ENCODE measurements at regions not wholly inside any gene's neighbourhood (a gene's known extent, or its start where the extent isn't known, plus 50 kb on each side); places are given as distances from the start of the nearest gene placed in this dataset.

GRCh38 chr9:29393064-29393463, 1819.8 kb upstream of the C9orf72 start:
- DNase-seq (no peak), ATAC-seq (no peak)
- Histone ChIP-seq H3K9me3 (peaks cover 0 to 21% (median 0%) of the 10 kb centered on the region in 11 donors), H3K4me1 (no peaks in the 10 kb centered on the region), H3K27me3 (no peaks in the 10 kb centered on the region), H3K4me3 (no peak overlapping the region), H3K36me3 (no peaks in the 10 kb centered on the region), H3K27ac (no peak overlapping the region)
- no peak for TF ChIP-seq CTCF (IDR thresholded peaks at IDR 0.05)
- 37 to 58% methylated on average over 2 of the region's 2 CpGs for WGBS, 2 donors
- intact Hi-C loops (cut with DNase I) = no loop called here

- TF ChIP-seq CTCF (IDR thresholded peaks at IDR 0.05) = no peak
- Histone ChIP-seq H3K4me3 (no peak overlapping the region), H3K27ac (no peak overlapping the region), H3K9me3 (peaks cover 0 to 18% (median 0%) of the 10 kb centered on the region in 11 donors), H3K4me1 (no peaks in the 10 kb centered on the region), H3K36me3 (no peaks in the 10 kb centered on the region), H3K27me3 (no peaks in the 10 kb centered on the region)
- 85% methylated on average over 1 of the region's 1 CpG for WGBS, 2 donors
- intact Hi-C loops (cut with DNase I) = no loop called here
- no peak for DNase-seq
- ATAC-seq = no peak
These were observed 1821.6 kb upstream of the C9orf72 start for GRCh38 chr9:29394855-29395254.

GRCh38 chr9:29397148-29397547, 1823.9 kb upstream of the C9orf72 start:
- intact Hi-C loops (cut with DNase I) = no loop called here
- no peaks in the 10 kb centered on the region for H3K36me3 ChIP-seq
- H3K27ac ChIP-seq = no peak overlapping the region
- TF ChIP-seq CTCF (IDR thresholded peaks at IDR 0.05) = no peak
- WGBS, 2 donors = 71 to 76% methylated on average over 3 of the region's 3 CpGs
- H3K9me3 ChIP-seq = peaks cover 0 to 16% (median 0%) of the 10 kb centered on the region in 11 donors
- H3K27me3 ChIP-seq = no peaks in the 10 kb centered on the region
- DNase-seq (no peak), ATAC-seq (no peak)
- H3K4me3 ChIP-seq = no peak overlapping the region
- H3K4me1 ChIP-seq = no peaks in the 10 kb centered on the region

GRCh38 chr9:29416204-29416603, 1842.9 kb upstream of the C9orf72 start:
- ATAC-seq (no peak), DNase-seq (no peak)
- Histone ChIP-seq H3K27ac (no peak overlapping the region), H3K4me1 (no peaks in the 10 kb centered on the region), H3K27me3 (no peaks in the 10 kb centered on the region), H3K36me3 (no peaks in the 10 kb centered on the region), H3K9me3 (no peaks in the 10 kb centered on the region), H3K4me3 (no peak overlapping the region)
- intact Hi-C loops (cut with DNase I) = no loop called here
- 76 to 86% methylated on average over 2 of the region's 2 CpGs for WGBS, 2 donors
- no peak for TF ChIP-seq CTCF (IDR thresholded peaks at IDR 0.05)

GRCh38 chr9:29422438-29422837, 1849.2 kb upstream of the C9orf72 start:
- intact Hi-C loops (cut with DNase I) = no loop called here
- WGBS, 2 donors = 32 to 36% methylated on average over 3 of the region's 3 CpGs
- Histone ChIP-seq H3K4me3 (no peak overlapping the region), H3K36me3 (no peaks in the 10 kb centered on the region), H3K27ac (no peak overlapping the region), H3K4me1 (no peaks in the 10 kb centered on the region), H3K9me3 (peaks cover 0 to 4% (median 0%) of the 10 kb centered on the region in 11 donors), H3K27me3 (no peaks in the 10 kb centered on the region)
- DNase-seq (no peak), ATAC-seq (no peak)
- no peak for TF ChIP-seq CTCF (IDR thresholded peaks at IDR 0.05)
